Naive thymus-derived CD4-positive, alpha-beta T cell (primary cell): ENCODE measurements at regions not wholly inside any gene's neighbourhood (a gene's known extent, or its start where the extent isn't known, plus 50 kb on each side); places are given as distances from the start of the nearest gene placed in this dataset.

ENCODE experiments used
- ATAC-seq: fragments of 150-1000 bp; cut with Tn5 transposase; 2 replicates; pipeline ENCODE4 v1.10.0; 2021; ENCODE audit warnings: mild to moderate bottlenecking, moderate library complexity
- CTCF ChIA-PET: fragments of 350-600 bp; sonication (Branson Sonifier 250); formaldehyde crosslinking; loops from one replicate; lab custom pipeline; 2021; ENCODE audit warnings: antibody characterized with exemption; lab: Charles Lee
- POLR2A ChIA-PET: fragments of 350-600 bp; sonication (Branson Sonifier 250); formaldehyde crosslinking; loops from one replicate; lab custom pipeline; 2021; ENCODE audit warnings: antibody characterized with exemption, inconsistent platforms; lab: Charles Lee
- DNase-seq, 9 donors: peaks; one replicate each; pipeline versions ENCODE4 v3.0.0 to v3.0.0-alpha.2; 2020 to 2022; ENCODE audit warnings: mixed read lengths in 1 of 9
- H3K27ac ChIP-seq: one replicate; pipeline ENCODE4 v1.7.0; 2013; ENCODE audit warnings: mild to moderate bottlenecking, low read depth, low read length, moderate library complexity
- H3K27me3 ChIP-seq, 2 donors: one replicate each; pipeline ENCODE4 v1.7.0; 2013; ENCODE audit warnings: low read length in 2 of 2, mild to moderate bottlenecking in 2 of 2, moderate library complexity in 2 of 2; ENCODE audit not compliant: control insufficient read depth in 2 of 2, insufficient read depth in 2 of 2
- H3K36me3 ChIP-seq, 3 experiments: 1 replicate in 2 of 3; 2 replicates in 1 of 3; pipeline ENCODE4 v1.7.0; 2013; ENCODE audit warnings: low read length in 3 of 3, mild to moderate bottlenecking in 3 of 3, moderate library complexity in 1 of 3; ENCODE audit not compliant: insufficient read depth in 3 of 3, control insufficient read depth in 2 of 3
- H3K4me1 ChIP-seq, 2 donors: one replicate each; pipeline ENCODE4 v1.7.0; 2013; ENCODE audit warnings: low read length in 2 of 2, mild to moderate bottlenecking in 2 of 2, moderate library complexity in 1 of 2; ENCODE audit not compliant: control insufficient read depth in 2 of 2, insufficient read depth in 2 of 2
- H3K4me3 ChIP-seq: 2 replicates; pipeline ENCODE4 v1.7.0; 2013; ENCODE audit warnings: mild to moderate bottlenecking, low read length
- H3K9me3 ChIP-seq, 3 experiments: 1 replicate in 2 of 3; 2 replicates in 1 of 3; pipeline ENCODE4 v1.7.0; 2013; ENCODE audit warnings: low read length in 3 of 3; ENCODE audit not compliant: control insufficient read depth in 2 of 3
- H3K27ac Mint-ChIP-seq, 9 donors: one replicate each; pipeline ENCODE4 v1.8.0; 2020 to 2022; ENCODE audit warnings: mixed read lengths in 9 of 9, mild to moderate bottlenecking in 8 of 9, moderate library complexity in 5 of 9, inconsistent platforms in 2 of 9
- H3K27me3 Mint-ChIP-seq, 5 donors: one replicate each; pipeline ENCODE4 v1.8.0; 2021 to 2022; ENCODE audit warnings: mixed read lengths in 5 of 5, mild to moderate bottlenecking in 1 of 5
- H3K36me3 Mint-ChIP-seq, 5 donors: one replicate each; pipeline ENCODE4 v1.8.0; 2020 to 2022; ENCODE audit warnings: mixed read lengths in 5 of 5, mild to moderate bottlenecking in 3 of 5, inconsistent platforms in 1 of 5
- H3K4me1 Mint-ChIP-seq, 7 donors: one replicate each; pipeline ENCODE4 v1.8.0; 2020 to 2022; ENCODE audit warnings: mixed read lengths in 7 of 7, mild to moderate bottlenecking in 3 of 7, inconsistent platforms in 1 of 7
- H3K4me3 Mint-ChIP-seq, 10 donors: one replicate each; pipeline ENCODE4 v1.8.0; 2020 to 2022; ENCODE audit warnings: mild to moderate bottlenecking in 10 of 10, mixed read lengths in 10 of 10, moderate library complexity in 6 of 10, inconsistent platforms in 2 of 10
- H3K9me3 Mint-ChIP-seq, 11 donors: one replicate each; pipeline ENCODE4 v1.8.0; 2020 to 2022; ENCODE audit warnings: mixed read lengths in 11 of 11, mild to moderate bottlenecking in 4 of 11, inconsistent platforms in 1 of 11, moderate library complexity in 1 of 11
- intact Hi-C, 2 donors: fragments of 100-400 bp; cut with micrococcal nuclease; formaldehyde crosslinking; loops; one replicate each; pipeline ENCODE4 v1.15.1; 2023

DNA sequence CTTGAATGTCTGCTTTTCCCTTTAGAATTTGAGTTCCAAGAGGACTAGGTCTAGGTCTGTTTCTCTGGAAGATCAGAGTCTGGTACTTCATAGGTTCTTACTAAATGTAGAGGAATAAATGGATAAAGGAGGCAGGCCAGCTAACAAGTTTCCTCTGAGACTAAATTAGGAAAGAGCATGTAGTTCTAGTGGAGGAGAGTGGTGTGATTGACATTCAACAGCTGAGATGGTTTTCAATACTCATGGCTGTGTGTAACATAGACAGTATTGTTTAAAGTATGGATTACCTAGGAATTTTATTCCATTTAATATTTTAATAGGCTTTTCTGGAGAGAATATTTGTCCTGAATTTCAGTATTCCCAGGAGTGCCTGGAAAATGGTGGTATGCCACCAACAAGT, 364.7 kb downstream of the METTL15 start:
- Histone ChIP-seq H3K27ac (no peak overlapping the region), H3K9me3 (no peaks in the 10 kb centered on the region), H3K4me1 (no peaks in the 10 kb centered on the region), H3K36me3 (no peaks in the 10 kb centered on the region), H3K27me3 (no peaks in the 10 kb centered on the region), H3K4me3 (no peak overlapping the region)
- no peak overlapping the region for H3K4me3 Mint-ChIP-seq
- DNase-seq: no peak
- H3K27me3 Mint-ChIP-seq: no peaks in the 10 kb centered on the region
- no peak for ATAC-seq
- no peaks in the 10 kb centered on the region for H3K36me3 Mint-ChIP-seq
- ChIA-PET POLR2A (no interaction called here), CTCF (no interaction called here)
- intact Hi-C loops: no loop called here
- peaks cover 0 to 3% (median 0%) of the 10 kb centered on the region in 11 donors for H3K9me3 Mint-ChIP-seq
- no peaks in the 10 kb centered on the region for H3K4me1 Mint-ChIP-seq
- H3K27ac Mint-ChIP-seq: no peak overlapping the region

DNA sequence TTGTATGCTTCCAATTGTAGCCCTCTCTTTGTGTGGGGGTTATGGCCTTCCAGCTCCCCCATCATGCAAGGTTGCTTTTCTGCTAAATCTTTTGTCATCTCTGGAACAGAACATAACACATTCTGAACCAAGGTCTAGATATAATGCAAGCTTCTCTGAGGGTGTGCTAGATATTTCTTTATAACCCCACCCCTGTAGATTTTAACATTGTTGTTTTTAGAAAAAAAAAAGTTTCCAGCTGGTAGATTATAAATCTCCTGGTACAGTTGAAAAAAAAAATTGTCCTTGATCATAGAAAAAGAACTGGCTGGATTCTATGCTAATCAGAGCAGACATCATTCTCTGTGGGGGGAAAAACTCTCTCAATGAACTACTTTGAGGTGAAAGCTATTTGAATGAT, 363.3 kb downstream of the METTL15 start:
- no peaks in the 10 kb centered on the region for H3K36me3 Mint-ChIP-seq
- H3K4me3 Mint-ChIP-seq: no peak overlapping the region
- DNase-seq (no peak), ATAC-seq (no peak)
- Histone ChIP-seq H3K4me3 (no peak overlapping the region), H3K9me3 (no peaks in the 10 kb centered on the region), H3K27me3 (no peaks in the 10 kb centered on the region), H3K36me3 (no peaks in the 10 kb centered on the region), H3K4me1 (no peaks in the 10 kb centered on the region), H3K27ac (no peak overlapping the region)
- H3K27ac Mint-ChIP-seq: no peak overlapping the region
- no peaks in the 10 kb centered on the region for H3K27me3 Mint-ChIP-seq
- no peaks in the 10 kb centered on the region for H3K4me1 Mint-ChIP-seq
- CTCF ChIA-PET: interaction anchor here (0.9 kb wide), 1 partner anchor 8 kb away, joined by 4 read pairs; no protein-coding TSS in a partner anchor
- POLR2A ChIA-PET: no interaction called here
- H3K9me3 Mint-ChIP-seq: peaks cover 0 to 3% (median 0%) of the 10 kb centered on the region in 11 donors
- intact Hi-C loops: no loop called here

DNA sequence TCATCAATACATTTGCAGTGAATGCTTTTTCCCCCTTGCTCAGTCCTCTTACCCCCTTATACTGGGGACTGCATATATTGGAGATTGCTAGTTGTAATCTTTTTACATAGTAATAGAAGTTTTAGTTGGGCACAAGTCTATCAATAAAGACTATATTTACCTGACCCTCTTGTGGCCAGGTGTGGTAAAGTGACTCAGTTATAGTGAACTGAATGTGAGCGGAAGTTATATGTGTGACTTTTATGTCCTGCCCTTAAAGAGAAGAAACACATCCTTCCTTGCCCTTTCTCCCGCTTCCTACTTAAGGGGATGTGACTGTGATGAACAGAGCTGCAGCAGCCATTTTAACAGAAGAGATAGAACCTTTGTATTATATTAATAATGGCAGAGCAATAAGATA, 362.0 kb downstream of the METTL15 start:
- DNase-seq (no peak), ATAC-seq (no peak)
- Histone ChIP-seq H3K36me3 (no peaks in the 10 kb centered on the region), H3K27me3 (no peaks in the 10 kb centered on the region), H3K4me1 (no peaks in the 10 kb centered on the region), H3K27ac (no peak overlapping the region), H3K9me3 (no peaks in the 10 kb centered on the region), H3K4me3 (no peak overlapping the region)
- Mint-ChIP-seq H3K36me3 (no peaks in the 10 kb centered on the region), H3K27me3 (no peaks in the 10 kb centered on the region), H3K27ac (no peak overlapping the region), H3K9me3 (peaks cover 0 to 3% (median 0%) of the 10 kb centered on the region in 11 donors), H3K4me1 (no peaks in the 10 kb centered on the region), H3K4me3 (no peak overlapping the region)
- ChIA-PET POLR2A (no interaction called here), CTCF (no interaction called here)
- intact Hi-C loops: no loop called here

GRCh38 chr11:28466506-28466905, 358.3 kb downstream of the METTL15 start:
- Mint-ChIP-seq H3K4me3 (no peak overlapping the region), H3K27me3 (no peaks in the 10 kb centered on the region), H3K4me1 (peaks cover 0 to 2% (median 0%) of the 10 kb centered on the region in 7 donors), H3K9me3 (peaks cover 0 to 7% (median 0%) of the 10 kb centered on the region in 11 donors), H3K36me3 (no peaks in the 10 kb centered on the region), H3K27ac (no peak overlapping the region)
- ChIA-PET POLR2A (no interaction called here), CTCF (no interaction called here)
- H3K27me3 ChIP-seq: no peaks in the 10 kb centered on the region
- H3K9me3 ChIP-seq: no peaks in the 10 kb centered on the region
- DNase-seq: no peak
- no peak overlapping the region for H3K4me3 ChIP-seq
- intact Hi-C loops: no loop called here
- no peak overlapping the region for H3K27ac ChIP-seq
- H3K36me3 ChIP-seq: no peaks in the 10 kb centered on the region
- no peak for ATAC-seq
- H3K4me1 ChIP-seq: no peaks in the 10 kb centered on the region

GRCh38 chr11:28464252-28464867, 356.2 kb downstream of the METTL15 start:
- Mint-ChIP-seq H3K27me3 (no peaks in the 10 kb centered on the region), H3K27ac (no peak overlapping the region), H3K4me3 (no peak overlapping the region), H3K9me3 (peaks cover 0 to 7% (median 0%) of the 10 kb centered on the region in 11 donors), H3K36me3 (no peaks in the 10 kb centered on the region), H3K4me1 (peaks cover 0 to 2% (median 0%) of the 10 kb centered on the region in 7 donors)
- H3K27ac ChIP-seq: no peak overlapping the region
- ATAC-seq: no peak
- H3K4me3 ChIP-seq: no peak overlapping the region
- H3K9me3 ChIP-seq: no peaks in the 10 kb centered on the region
- POLR2A ChIA-PET: no interaction called here
- CTCF ChIA-PET: no interaction called here
- H3K27me3 ChIP-seq: no peaks in the 10 kb centered on the region
- DNase-seq: no peak
- no peaks in the 10 kb centered on the region for H3K4me1 ChIP-seq
- H3K36me3 ChIP-seq: no peaks in the 10 kb centered on the region
- intact Hi-C loops: no loop called here

GRCh38 chr11:28463826-28464225, 355.6 kb downstream of the METTL15 start:
- Mint-ChIP-seq H3K27ac (no peak overlapping the region), H3K4me3 (no peak overlapping the region), H3K9me3 (peaks cover 0 to 7% (median 0%) of the 10 kb centered on the region in 11 donors), H3K36me3 (no peaks in the 10 kb centered on the region), H3K27me3 (no peaks in the 10 kb centered on the region), H3K4me1 (peaks cover 0 to 2% (median 0%) of the 10 kb centered on the region in 7 donors)
- no peak for DNase-seq
- no peaks in the 10 kb centered on the region for H3K4me1 ChIP-seq
- ATAC-seq: no peak
- POLR2A ChIA-PET: no interaction called here
- no peak overlapping the region for H3K27ac ChIP-seq
- no peaks in the 10 kb centered on the region for H3K36me3 ChIP-seq
- CTCF ChIA-PET: no interaction called here
- no peaks in the 10 kb centered on the region for H3K27me3 ChIP-seq
- no peaks in the 10 kb centered on the region for H3K9me3 ChIP-seq
- intact Hi-C loops: no loop called here
- H3K4me3 ChIP-seq: no peak overlapping the region

DNA sequence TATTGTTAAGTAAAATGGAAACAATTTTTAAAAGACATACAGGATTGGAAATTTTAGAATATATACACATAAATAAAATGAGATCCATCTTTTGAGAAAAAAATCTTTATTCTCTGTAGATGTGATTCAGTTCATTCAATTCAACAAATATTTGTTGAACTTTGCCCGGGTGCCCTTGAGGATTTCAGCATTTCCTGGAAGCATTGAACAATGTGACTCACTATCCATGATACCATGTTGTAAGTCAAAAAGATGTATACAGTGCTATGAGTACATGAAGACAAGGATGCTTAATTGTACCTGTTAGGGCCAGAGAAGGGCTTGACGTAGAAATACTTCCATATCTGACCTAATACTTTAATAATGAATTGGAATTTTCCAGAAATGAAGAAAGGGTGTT, 353.7 kb downstream of the METTL15 start:
- Mint-ChIP-seq H3K4me3 (no peak overlapping the region), H3K27ac (no peak overlapping the region), H3K4me1 (peaks cover 0 to 2% (median 0%) of the 10 kb centered on the region in 7 donors), H3K36me3 (no peaks in the 10 kb centered on the region), H3K9me3 (peaks cover 0 to 3% (median 0%) of the 10 kb centered on the region in 11 donors), H3K27me3 (no peaks in the 10 kb centered on the region)
- CTCF ChIA-PET: no interaction called here
- H3K9me3 ChIP-seq: no peaks in the 10 kb centered on the region
- DNase-seq (no peak), ATAC-seq (no peak)
- H3K27me3 ChIP-seq: no peaks in the 10 kb centered on the region
- no peak overlapping the region for H3K27ac ChIP-seq
- POLR2A ChIA-PET: no interaction called here
- H3K36me3 ChIP-seq: no peaks in the 10 kb centered on the region
- no peak overlapping the region for H3K4me3 ChIP-seq
- intact Hi-C loops: no loop called here
- no peaks in the 10 kb centered on the region for H3K4me1 ChIP-seq
